H9 (cell line): ENCODE measurements at regions not wholly inside any gene's neighbourhood (a gene's known extent, or its start where the extent isn't known, plus 50 kb on each side); places are given as distances from the start of the nearest gene placed in this dataset.

Source experiments
- DNase-seq: peaks from one replicate; pipeline ENCODE4 v3.0.0-alpha.2; 2017
- H2AFZ ChIP-seq: one replicate; pipeline ENCODE4 v1.6.1; 2013; ENCODE audit warnings: mild to moderate bottlenecking, low read length, control low read depth, moderate library complexity
- H2AK5ac ChIP-seq: 2 replicates; pipeline ENCODE4 v1.6.1; 2013; ENCODE audit warnings: low read length, control low read depth, mixed read lengths; ENCODE audit not compliant: insufficient read length
- H2BK120ac ChIP-seq: one replicate; pipeline ENCODE4 v1.6.1; 2013; ENCODE audit warnings: low read depth, mild to moderate bottlenecking, low read length, control low read depth, inconsistent platforms; ENCODE audit not compliant: poor library complexity, severe bottlenecking
- H2BK12ac ChIP-seq: 2 replicates; pipeline ENCODE4 v1.6.1; 2013; ENCODE audit warnings: low read length, control low read depth, mixed read lengths, low read depth; ENCODE audit not compliant: insufficient read length
- H2BK15ac ChIP-seq: 2 replicates; pipeline ENCODE4 v1.6.1; 2013; ENCODE audit warnings: low read depth, low read length, control low read depth
- H2BK20ac ChIP-seq: one replicate; pipeline ENCODE4 v1.6.1; 2013; ENCODE audit warnings: low read depth, mild to moderate bottlenecking, low read length, control low read depth, inconsistent platforms; ENCODE audit not compliant: poor library complexity, severe bottlenecking
- H2BK5ac ChIP-seq: 2 replicates; pipeline ENCODE4 v1.6.1; 2013; ENCODE audit warnings: low read length, control low read depth, mixed read lengths; ENCODE audit not compliant: insufficient read length
- H3K14ac ChIP-seq: 2 replicates; pipeline ENCODE4 v1.6.1; 2013; ENCODE audit warnings: low read length, control low read depth; ENCODE audit not compliant: insufficient read depth
- H3K18ac ChIP-seq: 2 replicates; pipeline ENCODE4 v1.6.1; 2013; ENCODE audit warnings: low read depth, mild to moderate bottlenecking, mixed read lengths, low read length, control low read depth; ENCODE audit not compliant: insufficient read length
- H3K23ac ChIP-seq: 2 replicates; pipeline ENCODE4 v1.6.1; 2013; ENCODE audit warnings: low read length, control low read depth, mixed read lengths, low read depth; ENCODE audit not compliant: insufficient read length
- H3K23me2 ChIP-seq: 2 replicates; pipeline ENCODE4 v1.6.1; 2013; ENCODE audit warnings: low read depth, mild to moderate bottlenecking, mixed read lengths, low read length, control low read depth; ENCODE audit not compliant: insufficient read length, poor library complexity, severe bottlenecking
- H3K27ac ChIP-seq: 2 replicates; pipeline ENCODE4 v1.5.1; 2013; ENCODE audit warnings: low read length, control low read depth, mixed read lengths, low read depth; ENCODE audit not compliant: insufficient read length
- H3K27me3 ChIP-seq: 2 replicates; pipeline ENCODE4 v1.6.1; 2013; ENCODE audit warnings: low read length, control low read depth, inconsistent platforms; ENCODE audit not compliant: insufficient read depth
- H3K4ac ChIP-seq: 2 replicates; pipeline ENCODE4 v1.6.1; 2013; ENCODE audit warnings: low read depth, mild to moderate bottlenecking, control low read depth, inconsistent platforms, low read length, moderate library complexity
- H3K4me1 ChIP-seq: 2 replicates; pipeline ENCODE4 v1.6.1; 2013; ENCODE audit warnings: low read length, control low read depth, inconsistent platforms; ENCODE audit not compliant: insufficient read depth
- H3K4me2 ChIP-seq: 2 replicates; pipeline ENCODE4 v1.6.1; 2013; ENCODE audit warnings: low read length, control low read depth, mixed read lengths; ENCODE audit not compliant: insufficient read length, insufficient read depth
- H3K56ac ChIP-seq: 2 replicates; pipeline ENCODE4 v1.6.1; 2013; ENCODE audit warnings: low read depth, mild to moderate bottlenecking, mixed read lengths, low read length, control low read depth; ENCODE audit not compliant: insufficient read length
- H3K79me1 ChIP-seq: 2 replicates; pipeline ENCODE4 v1.6.1; 2013; ENCODE audit warnings: low read depth, mild to moderate bottlenecking, moderate library complexity, low read length, control low read depth, inconsistent platforms; ENCODE audit not compliant: insufficient read depth, poor library complexity, severe bottlenecking
- H3K79me2 ChIP-seq: 2 replicates; pipeline ENCODE4 v1.6.1; 2013; ENCODE audit warnings: low read length, control low read depth, inconsistent platforms; ENCODE audit not compliant: insufficient read depth
- H3K9ac ChIP-seq: 2 replicates; pipeline ENCODE4 v1.6.1; 2013; ENCODE audit warnings: low read length, control low read depth, mixed read lengths; ENCODE audit not compliant: insufficient read length; ENCODE audit errors: extremely low read depth
- H3K9me3 ChIP-seq: one replicate; pipeline ENCODE4 v1.6.1; 2013; ENCODE audit warnings: low read depth, low read length, inconsistent platforms; ENCODE audit not compliant: control insufficient read depth
- H3T11ph ChIP-seq: one replicate; pipeline ENCODE4 v1.6.1; 2013; ENCODE audit warnings: mild to moderate bottlenecking, low read length, control low read depth, inconsistent platforms
- H4K20me1 ChIP-seq: one replicate; pipeline ENCODE4 v1.6.1; 2013; ENCODE audit not compliant: control insufficient read depth, insufficient read length, insufficient read depth
- H4K5ac ChIP-seq: 2 replicates; pipeline ENCODE4 v1.6.1; 2013; ENCODE audit warnings: low read depth, mild to moderate bottlenecking, mixed read lengths, low read length, control low read depth; ENCODE audit not compliant: insufficient read length
- H4K8ac ChIP-seq: replicated peaks from 2 replicates; pipeline ENCODE4 v1.6.1; 2013; ENCODE audit warnings: low read length, control low read depth, mixed read lengths, low read depth; ENCODE audit not compliant: insufficient read length
- H4K91ac ChIP-seq: 2 replicates; pipeline ENCODE4 v1.6.1; 2013; ENCODE audit warnings: low read depth, mild to moderate bottlenecking, moderate library complexity, mixed read lengths, low read length, control low read depth; ENCODE audit not compliant: insufficient read length
- H3K27ac Mint-ChIP-seq, 3 experiments: 2 replicates in 2 of 3; 3 replicates in 1 of 3; pipeline ENCODE4 v1.8.0; 2020 to 2021; ENCODE audit warnings: mixed read lengths in 3 of 3, mild to moderate bottlenecking in 1 of 3, moderate library complexity in 1 of 3
- H3K27me3 Mint-ChIP-seq: 2 replicates; pipeline ENCODE4 v1.8.0; 2021; ENCODE audit warnings: low read depth, mild to moderate bottlenecking, moderate library complexity, mixed read lengths
- H3K36me3 Mint-ChIP-seq, 3 experiments: 2 replicates in 2 of 3; 3 replicates in 1 of 3; pipeline ENCODE4 v1.8.0; 2020 to 2021; ENCODE audit warnings: low read depth in 3 of 3, mixed read lengths in 3 of 3; ENCODE audit not compliant: insufficient read depth in 1 of 3
- H3K4me1 Mint-ChIP-seq, 2 experiments: 2 replicates each; pipeline ENCODE4 v1.8.0; 2020; ENCODE audit warnings: mixed read lengths in 2 of 2
- H3K4me3 Mint-ChIP-seq, 2 experiments: 2 replicates in 1 of 2; 3 replicates in 1 of 2; pipeline ENCODE4 v1.8.0; 2020 to 2021; ENCODE audit warnings: mild to moderate bottlenecking in 2 of 2, mixed read lengths in 2 of 2, moderate library complexity in 1 of 2
- H3K9me3 Mint-ChIP-seq, 2 experiments: 2 replicates in 1 of 2; 3 replicates in 1 of 2; pipeline ENCODE4 v1.8.0; 2020; ENCODE audit warnings: mild to moderate bottlenecking in 2 of 2, mixed read lengths in 2 of 2, moderate library complexity in 1 of 2
- WGBS: extraction: QIAGEN DNeasy Blood & Tissue Kit; methylation state at CpG from one replicate; pipeline ENCODE4 v1.1.7; 2013; ENCODE audit warnings: missing lambda C conversion rate, low lambda C conversion rate, mixed read lengths; ENCODE audit not compliant: insufficient read length; ENCODE audit errors: extremely low coverage; 5-methylcytosine and 5-hydroxymethylcytosine counted together
- TF ChIP-seq, protein P1 (sequence below): fragments of 200-600 bp; sonication (generic); conservative IDR thresholded peaks from 3 replicates; pipeline ENCODE4 v1.8.0; 2021; ENCODE audit warnings: antibody characterized with exemption, mild to moderate bottlenecking

DNA sequence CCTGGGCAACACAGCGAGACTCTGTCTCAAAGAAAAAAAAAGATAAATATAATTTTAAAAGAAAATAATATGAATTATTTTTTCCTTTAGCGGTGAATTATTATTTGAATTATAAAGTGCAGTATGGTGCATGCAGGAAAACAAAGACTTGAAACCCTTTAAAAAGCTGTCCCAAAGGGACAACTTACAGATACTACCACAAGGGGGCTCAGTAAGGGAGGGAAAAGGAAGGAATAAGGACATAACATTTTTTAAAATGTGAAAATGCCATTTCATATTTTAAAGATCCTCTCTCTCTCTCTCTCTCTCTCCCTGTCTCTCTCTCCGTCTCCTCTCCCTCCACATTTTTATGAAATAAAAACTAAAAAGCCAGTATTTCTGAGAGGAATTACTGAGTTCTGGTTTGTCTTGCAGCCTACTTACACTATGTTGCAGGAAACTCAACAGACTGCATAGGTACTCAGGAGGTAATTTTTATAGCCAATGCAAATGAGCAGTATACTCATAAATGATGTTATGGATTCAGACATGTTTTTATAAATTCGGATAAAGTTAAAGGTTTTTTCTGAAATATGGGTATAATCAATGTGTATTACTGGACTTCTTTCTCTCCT is 455.0 kb upstream of the GJE1 start:
- H3T11ph ChIP-seq = no peak overlapping the region
- H3K23me2 ChIP-seq = no peaks in the 10 kb centered on the region
- H3K56ac ChIP-seq = no peak overlapping the region
- TF ChIP-seq, protein P1, sequence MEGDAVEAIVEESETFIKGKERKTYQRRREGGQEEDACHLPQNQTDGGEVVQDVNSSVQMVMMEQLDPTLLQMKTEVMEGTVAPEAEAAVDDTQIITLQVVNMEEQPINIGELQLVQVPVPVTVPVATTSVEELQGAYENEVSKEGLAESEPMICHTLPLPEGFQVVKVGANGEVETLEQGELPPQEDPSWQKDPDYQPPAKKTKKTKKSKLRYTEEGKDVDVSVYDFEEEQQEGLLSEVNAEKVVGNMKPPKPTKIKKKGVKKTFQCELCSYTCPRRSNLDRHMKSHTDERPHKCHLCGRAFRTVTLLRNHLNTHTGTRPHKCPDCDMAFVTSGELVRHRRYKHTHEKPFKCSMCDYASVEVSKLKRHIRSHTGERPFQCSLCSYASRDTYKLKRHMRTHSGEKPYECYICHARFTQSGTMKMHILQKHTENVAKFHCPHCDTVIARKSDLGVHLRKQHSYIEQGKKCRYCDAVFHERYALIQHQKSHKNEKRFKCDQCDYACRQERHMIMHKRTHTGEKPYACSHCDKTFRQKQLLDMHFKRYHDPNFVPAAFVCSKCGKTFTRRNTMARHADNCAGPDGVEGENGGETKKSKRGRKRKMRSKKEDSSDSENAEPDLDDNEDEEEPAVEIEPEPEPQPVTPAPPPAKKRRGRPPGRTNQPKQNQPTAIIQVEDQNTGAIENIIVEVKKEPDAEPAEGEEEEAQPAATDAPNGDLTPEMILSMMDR = peak; percentile 84
- no CpG with 5 or more reads among the region's 4 CpGs for WGBS
- no peaks in the 10 kb centered on the region for H3K9me3 Mint-ChIP-seq
- H2BK12ac ChIP-seq = no peak overlapping the region
- no peak overlapping the region for H3K27ac Mint-ChIP-seq
- no peak overlapping the region for H3K14ac ChIP-seq
- no peak overlapping the region for H3K4me2 ChIP-seq
- no peak overlapping the region for H4K8ac ChIP-seq
- H2BK120ac ChIP-seq = no peak overlapping the region
- H2AFZ ChIP-seq = no peak overlapping the region
- no peak overlapping the region for H3K27ac ChIP-seq
- H3K79me2 ChIP-seq = no peaks in the 10 kb centered on the region
- no peaks in the 10 kb centered on the region for H3K4me1 Mint-ChIP-seq
- H4K5ac ChIP-seq = no peak overlapping the region
- H3K27me3 ChIP-seq = no peaks in the 10 kb centered on the region
- H3K4me1 ChIP-seq = no peaks in the 10 kb centered on the region
- H2BK5ac ChIP-seq = no peak overlapping the region
- H4K91ac ChIP-seq = no peak overlapping the region
- no peak overlapping the region for H3K23ac ChIP-seq
- H3K9ac ChIP-seq = no peak overlapping the region
- H3K4ac ChIP-seq = no peak overlapping the region
- no peak overlapping the region for H3K18ac ChIP-seq
- H3K9me3 ChIP-seq = no peaks in the 10 kb centered on the region
- no peak overlapping the region for H2AK5ac ChIP-seq
- no peaks in the 10 kb centered on the region for H3K79me1 ChIP-seq
- H3K4me3 Mint-ChIP-seq = no peak overlapping the region
- no peak for DNase-seq
- H2BK15ac ChIP-seq = no peak overlapping the region
- no peak overlapping the region for H2BK20ac ChIP-seq
- no peaks in the 10 kb centered on the region for H3K27me3 Mint-ChIP-seq
- no peaks in the 10 kb centered on the region for H4K20me1 ChIP-seq
- no peaks in the 10 kb centered on the region for H3K36me3 Mint-ChIP-seq
